HEK293T (cell line): ENCODE measurements at regions not wholly inside any gene's neighbourhood (a gene's known extent, or its start where the extent isn't known, plus 50 kb on each side); places are given as distances from the start of the nearest gene placed in this dataset.

Experiments used
- ARNT ChIP-seq: fragments of 450-650 bp; IDR thresholded peaks from 2 replicates; pipeline ENCODE4 v1.6.1; 2017; ENCODE audit warnings: mild to moderate bottlenecking
- BHLHE40 ChIP-seq: fragments of 450-650 bp; IDR thresholded peaks from 2 replicates; pipeline ENCODE4 v1.6.1; 2016; ENCODE audit warnings: mild to moderate bottlenecking, moderate library complexity, borderline replicate concordance
- CTBP1 ChIP-seq: fragments of 450-650 bp; IDR thresholded peaks from 2 replicates; pipeline ENCODE4 v1.6.1; 2016; ENCODE audit warnings: borderline replicate concordance
- ELF4 ChIP-seq: fragments of 450-650 bp; IDR thresholded peaks from 2 replicates; pipeline ENCODE4 v1.6.1; 2017; ENCODE audit warnings: antibody characterized with exemption
- FOXA1 ChIP-seq: fragments of 450-650 bp; IDR thresholded peaks from 2 replicates; pipeline ENCODE4 v1.6.1; 2016; ENCODE audit warnings: mild to moderate bottlenecking
- FOXK2 ChIP-seq: fragments of 450-650 bp; IDR thresholded peaks from 2 replicates; pipeline ENCODE4 v1.6.1; 2016; ENCODE audit warnings: mild to moderate bottlenecking
- FOXM1 ChIP-seq: fragments of 450-650 bp; IDR thresholded peaks from 2 replicates; pipeline ENCODE4 v1.6.1; 2017; ENCODE audit warnings: mild to moderate bottlenecking, borderline replicate concordance
- HDGF ChIP-seq: fragments of 450-650 bp; IDR thresholded peaks from 2 replicates; pipeline ENCODE4 v1.6.1; 2017; ENCODE audit warnings: antibody characterized with exemption, borderline replicate concordance
- L3MBTL2 ChIP-seq: fragments of 450-650 bp; conservative IDR thresholded peaks from 2 replicates; pipeline ENCODE4 v1.6.1; 2016; ENCODE audit warnings: mild to moderate bottlenecking
- SP1 ChIP-seq: fragments of 450-650 bp; IDR thresholded peaks from 2 replicates; pipeline ENCODE4 v1.6.1; 2017
- SUZ12 ChIP-seq: fragments of 450-650 bp; IDR thresholded peaks from 2 replicates; pipeline ENCODE4 v1.6.1; 2016; ENCODE audit warnings: mild to moderate bottlenecking
- TARDBP ChIP-seq: fragments of 450-650 bp; IDR thresholded peaks from 2 replicates; pipeline ENCODE4 v1.6.1; 2016
- ZNF384 ChIP-seq: fragments of 450-650 bp; IDR thresholded peaks from 2 replicates; pipeline ENCODE4 v1.6.1; 2016
- TF ChIP-seq, protein P1 (sequence below): fragments of 450-650 bp; IDR thresholded peaks from 2 replicates; pipeline ENCODE4 v1.6.1; 2016

DNA sequence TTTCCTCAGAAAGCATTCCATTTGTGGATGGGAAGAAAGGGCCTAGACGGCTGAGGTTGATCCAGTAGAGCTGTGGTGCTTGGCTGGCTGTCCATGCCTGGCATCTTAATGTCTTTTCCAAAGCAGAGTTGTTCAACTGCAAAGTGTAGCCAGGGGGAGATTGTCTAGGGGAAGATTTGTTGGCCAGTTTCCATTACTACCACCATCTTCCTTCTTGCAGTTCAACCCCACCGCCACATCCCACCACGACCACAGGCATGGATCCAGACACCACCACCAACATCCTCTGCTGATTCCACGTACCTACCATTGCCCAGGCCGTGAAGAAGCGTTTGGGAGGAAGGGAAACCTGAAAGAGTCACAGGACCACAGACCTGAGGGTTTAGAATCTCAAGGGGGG is 50.7 kb upstream of the HAAO start:
- TF ChIP-seq L3MBTL2 (no peak), SP1 (no peak), FOXM1 (no peak), SUZ12 (no peak), TARDBP (no peak), BHLHE40 (no peak), ARNT (no peak), ZNF384 (no peak), CTBP1 (no peak), HDGF (no peak), FOXK2 (no peak), ELF4 (no peak), FOXA1 (no peak)
- TF ChIP-seq, protein P1, sequence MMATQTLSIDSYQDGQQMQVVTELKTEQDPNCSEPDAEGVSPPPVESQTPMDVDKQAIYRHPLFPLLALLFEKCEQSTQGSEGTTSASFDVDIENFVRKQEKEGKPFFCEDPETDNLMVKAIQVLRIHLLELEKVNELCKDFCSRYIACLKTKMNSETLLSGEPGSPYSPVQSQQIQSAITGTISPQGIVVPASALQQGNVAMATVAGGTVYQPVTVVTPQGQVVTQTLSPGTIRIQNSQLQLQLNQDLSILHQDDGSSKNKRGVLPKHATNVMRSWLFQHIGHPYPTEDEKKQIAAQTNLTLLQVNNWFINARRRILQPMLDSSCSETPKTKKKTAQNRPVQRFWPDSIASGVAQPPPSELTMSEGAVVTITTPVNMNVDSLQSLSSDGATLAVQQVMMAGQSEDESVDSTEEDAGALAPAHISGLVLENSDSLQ: no peak
